Stomach (tissue), 4 donors: ENCODE measurements at regions not wholly inside any gene's neighbourhood (a gene's known extent, or its start where the extent isn't known, plus 50 kb on each side); places are given as distances from the start of the nearest gene placed in this dataset.

Source experiments
- CTCF ChIP-seq, 7 experiments: fragments of 450-650 bp in 4 of 7; fragments of 200-600 bp in 3 of 7; sonication (generic) in 3 of 7; IDR thresholded peaks; one replicate each; pipeline ENCODE4 v1.5.1; 2016 to 2019; ENCODE audit warnings: antibody characterized with exemption in 7 of 7, control low read depth in 2 of 7, mild to moderate bottlenecking in 1 of 7
- POLR2AphosphoS5 ChIP-seq, 3 donors: sonication (generic); formaldehyde crosslinking; IDR thresholded peaks; one replicate each; pipeline ENCODE4 v1.6.1; 2016; ENCODE audit warnings: antibody characterized with exemption in 3 of 3

GRCh38 chr4:158458271-158458895 is 63.3 kb upstream of the RXFP1 start:
- TF ChIP-seq CTCF (IDR thresholded peaks at IDR 0.05), result no peak
- TF ChIP-seq POLR2AphosphoS5 (IDR thresholded peaks at IDR 0.05), result no peak
